ENCODE measurements at regions not wholly inside any gene's neighbourhood (a gene's known extent, or its start where the extent isn't known, plus 50 kb on each side); places are given as distances from the start of the nearest gene placed in this dataset.
"Not testable (repeated sequence)": the region's sequence is repeated elsewhere in the genome, so short reads cannot be mapped to it uniquely, and the experiment has no call there.

DNA sequence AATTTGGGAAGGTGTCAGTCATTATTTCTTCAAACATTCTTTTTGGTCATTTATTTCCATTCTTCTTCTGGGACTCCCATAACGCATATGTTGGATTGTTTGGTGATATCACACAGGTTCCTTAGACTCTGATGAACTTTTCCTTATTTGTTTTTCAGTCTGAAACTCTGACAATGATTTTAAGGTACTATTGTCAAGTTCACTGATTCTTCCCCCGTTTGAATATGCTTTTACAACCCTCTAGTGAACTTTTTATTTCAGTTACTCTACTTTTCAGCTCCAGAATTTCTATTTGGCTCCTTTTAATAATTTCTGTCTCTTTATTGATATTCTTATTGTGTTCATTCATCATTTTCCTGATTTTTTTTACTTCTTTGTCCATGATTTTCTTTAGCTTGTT, 92.5 kb upstream of the RORB start:
- Histone ChIP-seq H3K4me3 (ENCODE audit: low read depth, low read length) (no peak overlapping the region), H3K27ac (no peak overlapping the region), H3K9me3 (ENCODE audit: severe bottlenecking) (peaks cover 8% of the 10 kb centered on the region), H3K27me3 (ENCODE audit: insufficient read depth, low read depth, severe bottlenecking) (no peaks in the 10 kb centered on the region), H3K36me3 (no peaks in the 10 kb centered on the region)
- no peak for TF ChIP-seq CTCF (IDR thresholded peaks at IDR 0.05; ENCODE audit: low read depth, low read length)
- no peak for DNase-seq

DNA sequence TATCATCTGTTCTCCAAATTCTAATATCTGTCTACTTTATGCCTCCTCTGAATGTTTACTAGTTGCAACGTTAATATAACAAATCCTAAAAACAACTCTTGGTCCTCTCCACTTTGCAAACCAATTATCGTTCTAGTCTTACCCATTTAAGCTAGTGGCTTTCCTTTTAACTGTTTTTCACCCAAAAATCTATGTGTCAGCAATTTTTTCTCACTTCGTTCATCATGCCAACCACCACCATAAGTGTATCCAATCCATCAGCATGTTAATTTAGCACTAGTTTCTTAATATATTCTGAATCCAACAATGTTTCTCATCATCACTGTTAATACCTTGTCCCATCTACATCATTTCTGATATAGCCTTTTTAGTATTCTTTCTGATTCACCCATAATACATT, 90.0 kb upstream of the RORB start:
- Histone ChIP-seq H3K36me3 (no peaks in the 10 kb centered on the region), H3K4me3 (ENCODE audit: low read depth, low read length) (no peak overlapping the region), H3K27me3 (ENCODE audit: insufficient read depth, low read depth, severe bottlenecking) (no peaks in the 10 kb centered on the region), H3K27ac (no peak overlapping the region), H3K9me3 (ENCODE audit: severe bottlenecking) (peaks cover 8% of the 10 kb centered on the region)
- no peak for DNase-seq
- TF ChIP-seq CTCF (IDR thresholded peaks at IDR 0.05; ENCODE audit: low read depth, low read length): no peak

DNA sequence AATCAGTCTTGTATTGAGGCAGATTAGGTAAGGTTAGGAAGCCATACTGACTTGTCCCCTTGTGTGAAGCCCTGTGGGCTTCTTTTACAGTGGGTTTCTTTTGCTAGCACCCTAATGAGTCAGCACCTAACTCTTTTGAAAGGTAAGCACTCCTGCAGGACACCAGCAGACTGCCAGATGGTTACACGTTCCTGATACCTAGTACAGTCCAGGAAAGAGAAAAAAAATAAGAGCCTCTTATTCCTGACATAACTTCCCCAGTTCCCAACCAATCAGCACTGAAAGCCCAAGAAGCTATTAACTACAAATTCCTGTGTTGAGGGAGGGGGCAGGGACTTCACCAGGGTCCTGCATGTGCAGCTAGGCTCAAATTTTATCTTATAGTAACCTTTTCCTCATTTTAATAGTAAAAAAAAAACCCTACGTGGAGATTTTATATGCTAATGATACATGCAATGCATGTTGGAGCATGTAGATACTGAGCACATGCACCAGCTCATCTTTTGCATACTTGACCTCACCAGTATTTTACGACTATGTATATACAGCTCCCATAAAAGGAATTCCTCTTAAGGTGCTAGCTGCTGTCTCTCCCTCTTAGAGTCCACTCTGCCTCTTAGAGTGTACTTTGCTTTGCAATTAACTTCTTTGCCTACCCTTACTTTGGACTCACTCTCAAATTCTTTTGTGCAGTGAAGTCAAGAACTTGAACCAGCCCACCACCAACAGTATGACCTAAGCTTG, 84.7 kb upstream of the RORB start:
- Histone ChIP-seq H3K9me3 (ENCODE audit: severe bottlenecking) (no peaks in the 10 kb centered on the region), H3K27me3 (ENCODE audit: insufficient read depth, low read depth, severe bottlenecking) (no peaks in the 10 kb centered on the region), H3K27ac (no peak overlapping the region), H3K36me3 (no peaks in the 10 kb centered on the region), H3K4me3 (ENCODE audit: low read depth, low read length) (no peak overlapping the region)
- DNase-seq: no peak
- no peak for TF ChIP-seq CTCF (IDR thresholded peaks at IDR 0.05; ENCODE audit: low read depth, low read length)

DNA sequence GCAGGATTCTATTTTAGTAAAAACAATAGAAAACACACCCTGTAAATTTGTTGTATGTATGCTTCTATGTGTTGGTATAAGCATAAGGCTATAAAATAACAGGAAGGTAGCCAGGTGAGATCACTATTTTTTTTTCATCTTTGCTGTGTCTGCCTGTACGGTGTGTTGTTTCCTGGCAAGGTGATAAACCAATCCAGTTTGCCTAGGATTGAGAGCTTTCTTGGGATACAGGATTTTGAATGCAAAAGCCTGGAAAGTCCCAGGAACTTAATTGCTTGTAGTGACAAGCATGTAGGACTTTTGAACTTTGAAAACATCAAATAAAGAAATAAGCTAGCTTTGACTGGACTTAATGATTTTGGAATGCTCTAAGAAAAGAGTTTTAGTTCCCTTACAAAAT, 83.3 kb upstream of the RORB start:
- no peak overlapping the region for H3K4me3 ChIP-seq (ENCODE audit: low read depth, low read length)
- no peak for TF ChIP-seq CTCF (IDR thresholded peaks at IDR 0.05; ENCODE audit: low read depth, low read length)
- no peak for DNase-seq
- H3K27ac ChIP-seq: no peak overlapping the region
- no peaks in the 10 kb centered on the region for H3K27me3 ChIP-seq (ENCODE audit: insufficient read depth, low read depth, severe bottlenecking)
- no peaks in the 10 kb centered on the region for H3K9me3 ChIP-seq (ENCODE audit: severe bottlenecking)
- no peaks in the 10 kb centered on the region for H3K36me3 ChIP-seq

- Histone ChIP-seq H3K9me3 (ENCODE audit: severe bottlenecking) (no peaks in the 10 kb centered on the region), H3K27me3 (ENCODE audit: insufficient read depth, low read depth, severe bottlenecking) (no peaks in the 10 kb centered on the region), H3K4me3 (ENCODE audit: low read depth, low read length) (no peak overlapping the region), H3K36me3 (no peaks in the 10 kb centered on the region), H3K27ac (no peak overlapping the region)
- TF ChIP-seq CTCF (IDR thresholded peaks at IDR 0.05; ENCODE audit: low read depth, low read length): no peak
- no peak for DNase-seq
These were observed 82.8 kb upstream of the RORB start for GRCh38 chr9:74414325-74414724.

GRCh38 chr9:74415995-74416394, 81.1 kb upstream of the RORB start:
- H3K27me3 ChIP-seq (ENCODE audit: insufficient read depth, low read depth, severe bottlenecking): no peaks in the 10 kb centered on the region

DNA sequence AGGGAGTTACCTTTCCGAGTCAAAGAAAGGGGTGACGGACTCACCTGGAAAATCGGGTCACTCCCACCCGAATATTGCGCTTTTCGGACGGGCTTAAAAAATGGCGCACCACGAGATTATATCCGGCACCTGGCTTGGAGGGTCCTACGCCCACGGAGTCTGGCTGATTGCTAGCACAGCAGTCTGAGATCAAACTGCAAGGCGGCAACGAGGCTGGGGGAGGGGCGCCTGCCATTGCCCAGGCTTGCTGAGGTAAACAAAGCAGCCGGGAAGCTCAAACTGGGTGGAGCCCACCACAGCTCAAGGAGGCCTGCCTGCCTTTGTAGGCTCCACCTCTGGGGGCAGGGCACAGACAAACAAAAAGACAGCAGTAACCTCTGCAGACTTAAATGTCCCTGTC, 72.6 kb upstream of the RORB start:
- H3K27me3 ChIP-seq (ENCODE audit: insufficient read depth, low read depth, severe bottlenecking); H3K36me3 ChIP-seq; H3K4me3 ChIP-seq (ENCODE audit: low read depth, low read length); H3K9me3 ChIP-seq (ENCODE audit: severe bottlenecking); H3K27ac ChIP-seq; DNase-seq: not testable (repeated sequence)

More at GRCh38 chr9:74415995-74416394, 81.1 kb upstream of the RORB start:
- no peak for DNase-seq
- Histone ChIP-seq H3K27ac (no peak overlapping the region), H3K36me3 (no peaks in the 10 kb centered on the region), H3K9me3 (ENCODE audit: severe bottlenecking) (no peaks in the 10 kb centered on the region), H3K4me3 (ENCODE audit: low read depth, low read length) (no peak overlapping the region)
- TF ChIP-seq CTCF (IDR thresholded peaks at IDR 0.05; ENCODE audit: low read depth, low read length): no peak

All from WERI-Rb-1 (cell line).